ENCODE measurements at regions not wholly inside any gene's neighbourhood (a gene's known extent, or its start where the extent isn't known, plus 50 kb on each side); places are given as distances from the start of the nearest gene placed in this dataset.

- TF ChIP-seq STAG1 (CRISPR knock-in tag; IDR thresholded peaks at IDR 0.05) (no peak), SP1 (IDR thresholded peaks at IDR 0.05) (no peak), SP1 (CRISPR knock-in tag; IDR thresholded peaks at IDR 0.05) (no peak), CENPT (CRISPR knock-in tag; IDR thresholded peaks at IDR 0.05; ENCODE audit: low read depth) (no peak), YY1 (IDR thresholded peaks at IDR 0.05; ENCODE audit: insufficient read depth, insufficient replicate concordance, low read depth, low read length) (no peak), ZNF766 (CRISPR knock-in tag; IDR thresholded peaks at IDR 0.05; ENCODE audit: borderline replicate concordance) (no peak), ZFP36 (IDR thresholded peaks at IDR 0.05; ENCODE audit: borderline replicate concordance, low read depth, low read length, partially characterized antibody) (no peak), AFF4 (CRISPR knock-in tag; IDR thresholded peaks at IDR 0.05) (no peak), ATF6 (CRISPR knock-in tag; conservative IDR thresholded peaks at IDR 0.05) (no peak), THAP11 (CRISPR knock-in tag; IDR thresholded peaks at IDR 0.05) (no peak)
Measured at GRCh38 chr15:54884312-54884711, 312.4 kb downstream of the RSL24D1 start.

Measured in HepG2 (cell line).